Small intestine (tissue), 7 donors: ENCODE measurements at regions not wholly inside any gene's neighbourhood (a gene's known extent, or its start where the extent isn't known, plus 50 kb on each side); places are given as distances from the start of the nearest gene placed in this dataset.
"Not testable (repeated sequence)": the region's sequence is repeated elsewhere in the genome, so short reads cannot be mapped to it uniquely, and the experiment has no call there.

ENCODE experiments used
- DNase-seq, 2 donors: peaks; one replicate each; pipeline versions ENCODE4 v3.0.0 to v3.0.0-alpha.2; 2013
- FAIRE-seq: peaks from 2 replicates; lab custom pipeline; 2012; peaks lifted over from hg19 to GRCh38; lab: Jason Lieb, UNC
- H3K27ac ChIP-seq, 3 donors: one replicate each; pipeline ENCODE4 v1.5.1; 2013; ENCODE audit warnings: low read length in 2 of 3, mild to moderate bottlenecking in 2 of 3, control low read depth in 1 of 3, inconsistent platforms in 1 of 3, low read depth in 1 of 3, moderate library complexity in 1 of 3
- H3K27me3 ChIP-seq, 3 donors: one replicate each; pipeline ENCODE4 v1.6.1; 2013; ENCODE audit warnings: low read length in 3 of 3, inconsistent platforms in 1 of 3; ENCODE audit not compliant: control insufficient read depth in 3 of 3, insufficient read depth in 3 of 3
- H3K36me3 ChIP-seq, 3 donors: one replicate each; pipeline ENCODE4 v1.6.1; 2013; ENCODE audit warnings: low read length in 3 of 3, inconsistent platforms in 1 of 3, low read depth in 1 of 3, mild to moderate bottlenecking in 1 of 3, moderate library complexity in 1 of 3; ENCODE audit not compliant: control insufficient read depth in 3 of 3, insufficient read depth in 2 of 3
- H3K4me1 ChIP-seq, 3 donors: one replicate each; pipeline ENCODE4 v1.6.1; 2013; ENCODE audit warnings: low read length in 2 of 3, inconsistent platforms in 1 of 3, low read depth in 1 of 3, mild to moderate bottlenecking in 1 of 3, moderate library complexity in 1 of 3; ENCODE audit not compliant: control insufficient read depth in 3 of 3, insufficient read depth in 2 of 3
- H3K4me3 ChIP-seq, 3 donors: one replicate each; pipeline ENCODE4 v1.5.1; 2013; ENCODE audit warnings: low read length in 3 of 3, control low read depth in 1 of 3, inconsistent platforms in 1 of 3, low read depth in 1 of 3, mild to moderate bottlenecking in 1 of 3, moderate library complexity in 1 of 3
- H3K9me3 ChIP-seq, 2 donors: one replicate each; pipeline ENCODE4 v1.6.1; 2013; ENCODE audit warnings: low read depth in 1 of 2, low read length in 1 of 2; ENCODE audit not compliant: control insufficient read depth in 2 of 2, insufficient read depth in 1 of 2
- WGBS, 3 donors: extraction: QIAGEN DNeasy Blood & Tissue Kit; methylation state at CpG; one replicate each; pipeline ENCODE4 v1.1.7; 2013; 5-methylcytosine and 5-hydroxymethylcytosine counted together
- donor health status: healthy with polysubstance abuse.
- donor health status: control.
- donor health status: control.
- donor health status: Bipolar disorder and iron deficiency.
- donor health status: healthy.

GRCh38 chr10:118813001-118813400, 58.2 kb upstream of the CACUL1 start:
- H3K4me1 ChIP-seq, H3K4me3 ChIP-seq, FAIRE-seq, H3K27me3 ChIP-seq, H3K9me3 ChIP-seq, H3K36me3 ChIP-seq, H3K27ac ChIP-seq, DNase-seq: not testable (repeated sequence)
- WGBS, 3 donors: 88 to 90% (median 89%) methylated on average over 13 of the region's 13 CpGs

- DNase-seq: no peak
- no peak overlapping the region for H3K4me3 ChIP-seq
- no peak overlapping the region for H3K27ac ChIP-seq
- WGBS, 3 donors: 71 to 76% (median 75%) methylated on average over 16 of the region's 16 CpGs
- H3K9me3 ChIP-seq: no peaks in the 10 kb centered on the region
- no peaks in the 10 kb centered on the region for H3K36me3 ChIP-seq
- no peaks in the 10 kb centered on the region for H3K4me1 ChIP-seq
- no peaks in the 10 kb centered on the region for H3K27me3 ChIP-seq
- FAIRE-seq: no peak
Observed at GRCh38 chr10:118816471-118817168, 61.9 kb upstream of the CACUL1 start.

GRCh38 chr10:118817328-118818068, 62.7 kb upstream of the CACUL1 start:
- no peak for DNase-seq
- Histone ChIP-seq H3K9me3 (no peaks in the 10 kb centered on the region), H3K36me3 (no peaks in the 10 kb centered on the region), H3K4me3 (no peak overlapping the region), H3K4me1 (no peaks in the 10 kb centered on the region), H3K27ac (no peak overlapping the region), H3K27me3 (no peaks in the 10 kb centered on the region)
- WGBS, 3 donors: 80 to 89% (median 88%) methylated on average over 18 of the region's 18 CpGs
- no peak for FAIRE-seq

GRCh38 chr10:118818621-118819221, 64.0 kb upstream of the CACUL1 start:
- DNase-seq (no peak), FAIRE-seq (no peak)
- Histone ChIP-seq H3K4me1 (no peaks in the 10 kb centered on the region), H3K4me3 (no peak overlapping the region), H3K9me3 (no peaks in the 10 kb centered on the region), H3K27me3 (no peaks in the 10 kb centered on the region), H3K36me3 (no peaks in the 10 kb centered on the region), H3K27ac (no peak overlapping the region)
- WGBS, 3 donors: 63 to 78% (median 68%) methylated on average over 17 of the region's 17 CpGs

GRCh38 chr10:118820326-118821116, 65.8 kb upstream of the CACUL1 start:
- no peaks in the 10 kb centered on the region for H3K36me3 ChIP-seq
- H3K27me3 ChIP-seq: no peaks in the 10 kb centered on the region
- H3K27ac ChIP-seq: no peak overlapping the region
- H3K9me3 ChIP-seq: peaks cover 0 to 1% of the 10 kb centered on the region in 2 donors
- WGBS, 3 donors: 78 to 84% (median 79%) methylated on average over 16 of the region's 16 CpGs
- no peaks in the 10 kb centered on the region for H3K4me1 ChIP-seq
- H3K4me3 ChIP-seq: no peak overlapping the region
- no peak for FAIRE-seq
- no peak for DNase-seq

- Histone ChIP-seq H3K4me3 (no peak overlapping the region), H3K27ac (no peak overlapping the region), H3K9me3 (peaks cover 0 to 3% of the 10 kb centered on the region in 2 donors), H3K27me3 (no peaks in the 10 kb centered on the region), H3K36me3 (no peaks in the 10 kb centered on the region), H3K4me1 (no peaks in the 10 kb centered on the region)
- 78 to 94% (median 91%) methylated on average over 4 of the region's 4 CpGs for WGBS, 3 donors
- FAIRE-seq (no peak), DNase-seq (no peak)
Observed at GRCh38 chr10:118823256-118823907, 68.6 kb upstream of the CACUL1 start.

- WGBS, 3 donors: 0 to 34% (median 17%) methylated on average over 1 of the region's 1 CpG
- DNase-seq: no peak
- Histone ChIP-seq H3K4me3 (no peak overlapping the region), H3K36me3 (no peaks in the 10 kb centered on the region), H3K27ac (no peak overlapping the region), H3K27me3 (no peaks in the 10 kb centered on the region), H3K4me1 (peaks cover 0 to under 1% (median 0%) of the 10 kb centered on the region in 3 donors), H3K9me3 (peaks cover 0 to 3% of the 10 kb centered on the region in 2 donors)
- no peak for FAIRE-seq
Observed at GRCh38 chr10:118827053-118827452, 72.3 kb upstream of the CACUL1 start.
